SJCRH30 (cell line): ENCODE measurements at regions not wholly inside any gene's neighbourhood (a gene's known extent, or its start where the extent isn't known, plus 50 kb on each side); places are given as distances from the start of the nearest gene placed in this dataset.
"Not testable (repeated sequence)": the region's sequence is repeated elsewhere in the genome, so short reads cannot be mapped to it uniquely, and the experiment has no call there.

Source experiments
- DNase-seq, 2 experiments: peaks; one replicate each; pipeline ENCODE4 v3.0.0-alpha.2; 2015 to 2020
- H3K27ac ChIP-seq: fragments of 250-450 bp; sonication (Bioruptor Pico); 2 replicates; pipeline ENCODE4 v1.5.1; 2020; ENCODE audit warnings: mild to moderate bottlenecking, moderate library complexity
- H3K27me3 ChIP-seq: fragments of 250-450 bp; sonication (Bioruptor Pico); 2 replicates; pipeline ENCODE4 v1.5.1; 2020; ENCODE audit warnings: mild to moderate bottlenecking, moderate library complexity
- H3K36me3 ChIP-seq: fragments of 250-450 bp; sonication (Bioruptor Pico); 2 replicates; pipeline ENCODE4 v1.5.1; 2020; ENCODE audit warnings: mild to moderate bottlenecking, moderate library complexity
- H3K4me1 ChIP-seq: fragments of 250-450 bp; sonication (Bioruptor Pico); 2 replicates; pipeline ENCODE4 v1.5.1; 2020; ENCODE audit warnings: mild to moderate bottlenecking, moderate library complexity
- H3K4me3 ChIP-seq: fragments of 250-450 bp; sonication (Bioruptor Pico); 2 replicates; pipeline ENCODE4 v1.5.1; 2020; ENCODE audit warnings: mild to moderate bottlenecking, moderate library complexity
- H3K9me3 ChIP-seq: fragments of 250-450 bp; sonication (Bioruptor Pico); replicated peaks from 2 replicates; pipeline ENCODE4 v1.5.1; 2020; ENCODE audit warnings: mild to moderate bottlenecking, moderate library complexity

DNA sequence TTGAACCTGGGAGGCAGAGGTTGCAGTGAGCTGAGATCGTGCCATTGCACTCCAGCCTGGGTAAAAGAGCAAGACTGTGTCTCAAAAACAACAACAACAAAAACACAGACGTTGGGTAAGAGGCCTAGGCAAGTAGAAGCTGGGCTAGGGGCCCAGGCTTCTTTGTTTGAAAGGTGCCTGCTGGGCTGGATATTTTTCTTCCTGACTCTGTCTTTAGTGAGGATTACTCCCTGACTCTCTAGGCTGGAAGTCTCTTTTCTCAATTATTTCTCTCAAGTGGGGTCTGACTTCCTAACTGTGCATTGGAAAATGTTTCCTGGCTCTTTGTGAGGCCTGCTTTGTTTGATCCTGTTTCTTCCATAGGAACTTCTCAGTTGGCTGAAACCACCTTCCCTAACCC, 76.5 kb upstream of the DTNBP1 start:
- Histone ChIP-seq H3K4me1 (peaks cover 11% of the 10 kb centered on the region), H3K27ac (no peak overlapping the region), H3K27me3 (no peaks in the 10 kb centered on the region), H3K9me3 (no peaks in the 10 kb centered on the region), H3K4me3 (no peak overlapping the region), H3K36me3 (no peaks in the 10 kb centered on the region)
- no peak for DNase-seq

DNA sequence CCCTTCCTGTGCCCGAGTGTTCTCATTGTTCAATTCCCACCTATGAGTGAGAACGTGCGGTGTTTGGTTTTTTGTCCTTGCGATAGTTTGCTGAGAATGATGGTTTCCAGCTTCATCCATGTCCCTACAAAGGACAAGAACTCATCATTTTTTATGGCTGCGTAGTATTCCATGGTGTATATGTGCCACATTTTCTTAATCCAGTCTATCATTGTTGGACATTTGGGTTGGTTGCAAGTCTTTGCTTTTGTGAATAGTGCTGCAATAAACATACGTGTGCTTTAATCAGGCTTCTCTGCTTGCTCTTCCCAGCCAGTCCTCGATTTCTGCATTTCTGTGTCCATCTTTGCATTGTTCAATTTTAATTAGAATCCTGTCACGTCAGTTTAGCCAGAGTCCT, 75.4 kb upstream of the DTNBP1 start:
- not testable (repeated sequence) for DNase-seq, H3K27ac ChIP-seq, H3K9me3 ChIP-seq, H3K27me3 ChIP-seq, H3K4me3 ChIP-seq, H3K36me3 ChIP-seq
- H3K4me1 ChIP-seq, result peaks cover 11% of the 10 kb centered on the region

DNA sequence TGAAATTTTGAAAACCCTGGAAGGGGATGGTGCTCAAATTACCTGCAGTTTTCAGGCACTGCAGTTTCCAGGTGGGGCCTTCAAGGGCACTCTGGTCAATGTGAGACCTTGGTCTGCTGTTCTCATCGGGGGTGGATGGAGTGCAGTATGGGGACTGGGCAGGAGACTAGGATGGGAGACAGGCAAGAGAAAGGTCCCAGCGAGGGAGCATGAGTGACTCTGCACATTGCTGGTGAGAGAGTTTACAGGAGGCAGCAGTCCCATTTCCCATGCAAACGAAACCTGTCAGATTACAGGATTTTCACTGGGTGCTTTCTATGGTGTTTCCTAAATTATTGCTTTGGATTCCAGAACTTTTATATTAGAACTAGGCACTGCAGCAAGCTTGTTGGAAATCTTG, 73.5 kb upstream of the DTNBP1 start:
- no peaks in the 10 kb centered on the region for H3K27me3 ChIP-seq
- DNase-seq, result peak in 1 of 2 experiments; percentile 8

DNA sequence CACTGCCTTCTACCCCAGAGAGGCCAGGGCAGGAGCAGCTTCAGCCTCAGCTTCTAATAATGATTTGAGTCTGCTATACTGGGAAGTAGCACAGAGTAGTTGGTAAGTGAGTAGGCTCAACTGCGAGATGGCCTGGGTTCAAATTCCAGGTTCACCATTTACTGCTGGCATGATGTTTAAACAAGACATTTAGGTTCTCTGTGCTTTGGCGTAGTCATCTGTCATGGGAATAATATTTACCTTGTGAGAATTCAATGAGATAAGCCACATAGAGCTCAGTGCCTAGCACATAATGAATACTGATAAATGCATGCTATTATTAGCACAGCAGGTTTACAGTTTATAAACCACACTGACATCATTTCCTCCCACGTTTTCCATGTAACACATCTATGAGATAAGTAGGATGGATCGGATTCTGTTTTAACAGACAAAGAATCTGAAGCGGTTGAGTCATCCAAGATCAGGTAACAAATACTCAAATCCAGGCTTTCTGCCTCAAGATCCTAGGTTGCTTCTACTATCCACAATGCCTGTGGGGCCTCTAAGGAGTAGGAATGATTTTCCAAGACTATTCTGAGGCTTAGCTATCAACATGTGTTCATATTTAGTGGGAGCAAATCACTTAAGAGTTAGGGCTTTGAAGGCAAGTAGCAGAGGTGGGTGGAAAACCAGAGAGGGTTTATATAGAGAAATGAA, 72.9 kb upstream of the DTNBP1 start:
- H3K4me1 ChIP-seq, result peaks cover 11% of the 10 kb centered on the region
- H3K9me3 ChIP-seq, result no peaks in the 10 kb centered on the region
- peak in 1 of 2 experiments; percentile 58 for DNase-seq
- no peaks in the 10 kb centered on the region for H3K27me3 ChIP-seq
- H3K36me3 ChIP-seq, result no peaks in the 10 kb centered on the region
- no peak overlapping the region for H3K4me3 ChIP-seq
- no peak overlapping the region; the same call in 1 of the 2 replicates for H3K27ac ChIP-seq

More for the DNA sequence above, 73.5 kb upstream of the DTNBP1 start:
- peaks cover 11% of the 10 kb centered on the region for H3K4me1 ChIP-seq
- H3K9me3 ChIP-seq, result no peaks in the 10 kb centered on the region
- H3K36me3 ChIP-seq, result no peaks in the 10 kb centered on the region
- no peak overlapping the region; the same call in 1 of the 2 replicates for H3K27ac ChIP-seq
- H3K4me3 ChIP-seq, result no peak overlapping the region

DNA sequence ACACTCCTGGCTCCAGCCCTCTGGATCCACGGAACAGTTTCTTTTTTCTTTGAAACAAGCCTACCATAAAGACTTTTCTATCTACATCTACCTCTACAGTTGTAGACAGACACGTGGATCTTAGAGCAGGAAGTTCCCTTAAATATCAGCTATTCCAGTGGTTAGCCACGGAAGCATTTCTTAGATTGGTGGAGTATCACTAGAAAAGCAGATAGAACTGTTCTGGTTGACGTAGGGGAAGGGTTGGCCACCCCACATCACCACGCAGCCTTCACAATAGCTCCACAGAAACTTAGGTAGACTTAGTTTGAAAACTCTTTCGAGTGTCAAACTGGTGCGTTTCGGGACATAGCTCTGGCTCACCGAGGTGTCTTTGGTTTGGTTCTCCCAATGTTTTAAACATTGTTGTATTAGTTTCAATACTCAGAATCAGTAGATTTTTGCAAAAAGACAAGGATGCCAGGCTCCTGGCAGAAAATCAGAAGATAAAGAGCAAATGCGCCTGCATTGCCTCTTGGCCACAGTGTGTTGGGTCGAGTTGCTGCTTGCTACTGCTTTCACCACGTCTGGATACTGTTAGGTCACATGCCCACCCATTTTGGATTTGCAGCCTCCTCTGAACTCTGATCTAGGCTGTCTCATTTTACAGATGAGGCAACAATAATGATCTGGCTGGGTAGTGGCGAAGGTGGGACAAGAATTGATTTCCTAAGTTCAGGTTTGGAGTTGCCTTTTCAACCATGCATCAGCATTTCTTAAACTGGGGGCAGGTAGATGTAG, 71.5 kb upstream of the DTNBP1 start:
- Histone ChIP-seq H3K36me3 (no peaks in the 10 kb centered on the region), H3K4me1 (peaks cover 11% of the 10 kb centered on the region), H3K9me3 (no peaks in the 10 kb centered on the region), H3K27me3 (no peaks in the 10 kb centered on the region), H3K27ac (no peak overlapping the region), H3K4me3 (no peak overlapping the region)
- no peak for DNase-seq

DNA sequence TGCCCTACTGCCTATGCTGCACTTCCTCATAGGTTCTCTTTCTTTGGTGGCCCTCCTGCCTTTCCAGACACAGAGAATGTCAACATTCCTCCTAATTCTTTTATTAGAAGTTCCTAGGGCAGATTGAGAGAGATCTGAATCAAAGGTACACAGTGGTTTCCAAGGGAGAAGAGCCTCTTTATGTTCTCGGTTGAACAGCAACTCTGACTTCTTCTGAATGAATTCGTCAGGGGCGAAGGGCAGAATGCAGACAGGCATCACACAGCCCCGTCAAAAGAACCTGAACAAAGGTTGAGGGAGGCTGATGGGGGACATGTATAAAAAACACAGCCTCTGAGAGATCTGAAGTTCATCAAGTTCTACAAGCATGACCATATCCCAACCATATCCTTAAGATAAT, 68.1 kb upstream of the DTNBP1 start:
- Histone ChIP-seq H3K4me1 (peaks cover 8% of the 10 kb centered on the region), H3K4me3 (no peak overlapping the region), H3K27ac (no peak overlapping the region), H3K36me3 (no peaks in the 10 kb centered on the region), H3K9me3 (no peaks in the 10 kb centered on the region), H3K27me3 (no peaks in the 10 kb centered on the region)
- no peak for DNase-seq

DNA sequence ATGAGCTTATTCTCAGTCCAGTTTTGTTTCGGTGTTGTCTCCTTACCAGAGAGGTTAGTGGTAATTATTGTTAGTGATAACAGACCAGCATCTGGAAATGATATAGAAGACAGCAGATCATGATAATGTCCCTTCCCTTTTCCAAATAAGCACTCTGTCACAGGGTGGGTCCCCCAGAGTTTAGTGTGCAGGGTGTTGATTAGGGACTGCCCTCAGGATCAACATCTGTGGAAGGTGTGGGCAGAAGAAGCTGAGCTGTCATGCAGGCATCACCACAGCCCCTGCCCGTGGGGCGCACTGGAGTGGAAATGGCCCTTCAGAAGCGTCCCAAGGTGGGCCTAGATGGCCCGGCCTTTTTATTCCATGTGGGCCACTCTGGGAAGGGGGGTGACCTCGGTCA, 67.6 kb upstream of the DTNBP1 start:
- H3K9me3 ChIP-seq, result no peaks in the 10 kb centered on the region
- no peak overlapping the region for H3K4me3 ChIP-seq
- DNase-seq, result no peak
- H3K27me3 ChIP-seq, result no peaks in the 10 kb centered on the region
- no peak overlapping the region for H3K27ac ChIP-seq
- H3K4me1 ChIP-seq, result peaks cover 3% of the 10 kb centered on the region
- no peaks in the 10 kb centered on the region for H3K36me3 ChIP-seq

DNA sequence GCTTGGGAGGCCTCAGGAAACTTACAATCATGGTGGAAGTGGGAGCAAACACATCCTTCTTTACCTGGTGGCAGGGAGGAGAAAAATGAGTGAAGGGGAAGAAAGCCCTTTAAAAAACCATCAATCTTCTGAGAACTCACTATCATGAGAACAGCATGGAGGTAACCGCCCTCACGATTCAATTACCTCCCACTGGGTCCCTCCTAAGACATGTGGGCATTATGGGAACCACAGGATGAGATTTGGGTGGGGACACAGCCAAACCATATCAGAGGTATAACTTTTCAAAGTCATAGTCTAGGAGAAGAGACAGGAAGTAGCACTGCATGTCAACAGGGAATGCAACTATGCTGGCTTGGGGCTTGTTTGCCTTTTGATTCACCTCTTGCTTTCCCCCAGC, 59.9 kb upstream of the DTNBP1 start:
- Histone ChIP-seq H3K4me3 (no peak overlapping the region), H3K36me3 (no peaks in the 10 kb centered on the region), H3K4me1 (no peaks in the 10 kb centered on the region), H3K27me3 (no peaks in the 10 kb centered on the region), H3K27ac (no peak overlapping the region), H3K9me3 (no peaks in the 10 kb centered on the region)
- DNase-seq, result no peak

DNA sequence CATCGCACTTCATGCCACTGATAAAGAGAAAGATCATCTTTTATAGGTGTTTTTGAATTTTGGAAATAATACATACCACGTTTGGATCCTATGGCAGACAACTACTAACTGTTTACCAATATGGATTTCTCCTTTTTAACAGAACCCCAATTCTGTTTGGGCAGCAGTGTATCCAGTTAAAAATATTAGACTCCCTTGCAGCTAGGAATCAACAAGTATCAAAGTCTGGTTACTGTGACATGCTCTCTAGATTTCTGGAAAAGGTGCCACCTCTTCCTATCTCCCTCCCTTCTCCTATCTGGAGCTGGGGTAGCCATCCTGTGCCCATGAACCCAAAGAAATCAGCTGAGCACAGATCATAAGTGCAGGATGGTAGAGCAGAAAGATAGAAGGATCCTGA, 54.1 kb upstream of the DTNBP1 start:
- Histone ChIP-seq H3K27ac (no peak overlapping the region), H3K27me3 (no peaks in the 10 kb centered on the region), H3K4me3 (no peak overlapping the region), H3K9me3 (no peaks in the 10 kb centered on the region), H3K36me3 (no peaks in the 10 kb centered on the region), H3K4me1 (no peaks in the 10 kb centered on the region)
- no peak for DNase-seq

DNA sequence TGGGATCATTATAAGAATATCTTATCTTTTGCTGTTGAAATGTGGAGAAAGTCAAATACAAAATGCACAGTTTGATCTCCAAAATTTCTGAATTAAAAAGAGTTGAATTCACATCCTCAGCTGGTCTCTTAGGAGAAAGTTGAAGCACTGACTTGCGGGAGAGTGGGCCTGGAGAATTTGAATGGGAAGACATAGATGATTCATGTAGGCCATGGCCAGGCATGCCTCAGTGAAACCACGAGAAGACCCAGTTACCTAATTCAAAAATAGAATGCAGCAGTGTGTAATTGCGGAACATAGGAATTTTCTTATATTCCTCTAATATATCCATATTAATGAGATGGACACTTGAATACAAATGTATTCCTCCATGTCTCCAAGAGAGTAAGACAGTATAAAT, 53.0 kb upstream of the DTNBP1 start:
- Histone ChIP-seq H3K36me3 (no peaks in the 10 kb centered on the region), H3K9me3 (no peaks in the 10 kb centered on the region), H3K27me3 (no peaks in the 10 kb centered on the region), H3K4me3 (no peak overlapping the region), H3K4me1 (no peaks in the 10 kb centered on the region), H3K27ac (no peak overlapping the region)
- no peak for DNase-seq

DNA sequence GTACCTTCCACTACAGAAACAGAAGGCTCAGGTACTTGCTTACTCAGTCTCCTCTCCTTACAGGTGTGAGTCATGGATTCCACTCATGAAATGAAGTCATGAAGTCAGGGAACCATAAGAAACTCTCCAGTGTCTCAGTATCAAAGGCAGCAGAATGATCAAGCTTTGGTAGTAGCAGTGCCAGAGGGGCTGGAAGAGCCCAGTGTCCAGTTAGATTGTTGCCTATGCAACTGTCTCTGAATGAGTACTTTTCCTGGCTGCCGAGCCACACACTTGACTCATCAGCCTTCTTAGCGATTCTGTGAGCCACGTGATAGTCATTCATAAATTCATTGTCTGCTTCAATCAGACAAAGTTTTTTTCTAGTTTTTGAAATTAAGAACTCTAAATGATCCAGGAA, 52.2 kb upstream of the DTNBP1 start:
- DNase-seq, result no peak
- Histone ChIP-seq H3K4me1 (no peaks in the 10 kb centered on the region), H3K36me3 (no peaks in the 10 kb centered on the region), H3K9me3 (no peaks in the 10 kb centered on the region), H3K27ac (no peak overlapping the region), H3K27me3 (no peaks in the 10 kb centered on the region), H3K4me3 (no peak overlapping the region)

DNA sequence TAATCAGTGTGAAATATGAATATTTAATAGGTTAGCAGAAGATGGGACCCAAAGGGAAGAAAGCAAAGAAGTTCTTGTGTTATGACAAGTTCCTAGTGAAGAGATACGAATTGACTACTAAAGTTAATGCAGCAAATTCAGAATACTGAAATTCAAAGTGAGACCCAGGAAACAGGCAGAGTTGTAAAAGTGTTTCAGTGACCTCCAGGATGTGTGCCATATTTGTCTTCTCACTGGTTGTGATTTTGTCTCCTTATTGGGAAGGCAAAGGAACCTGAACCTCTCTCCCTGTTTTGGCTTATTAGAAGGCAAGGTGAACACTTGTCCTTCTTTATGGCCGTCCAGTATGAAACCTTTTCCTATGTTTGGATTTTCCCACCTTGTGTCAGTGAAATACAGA, 51.8 kb upstream of the DTNBP1 start:
- H3K27me3 ChIP-seq, result no peaks in the 10 kb centered on the region
- no peaks in the 10 kb centered on the region for H3K36me3 ChIP-seq
- no peaks in the 10 kb centered on the region for H3K4me1 ChIP-seq
- H3K4me3 ChIP-seq, result no peak overlapping the region
- no peaks in the 10 kb centered on the region for H3K9me3 ChIP-seq
- H3K27ac ChIP-seq, result no peak overlapping the region
- DNase-seq, result no peak

DNA sequence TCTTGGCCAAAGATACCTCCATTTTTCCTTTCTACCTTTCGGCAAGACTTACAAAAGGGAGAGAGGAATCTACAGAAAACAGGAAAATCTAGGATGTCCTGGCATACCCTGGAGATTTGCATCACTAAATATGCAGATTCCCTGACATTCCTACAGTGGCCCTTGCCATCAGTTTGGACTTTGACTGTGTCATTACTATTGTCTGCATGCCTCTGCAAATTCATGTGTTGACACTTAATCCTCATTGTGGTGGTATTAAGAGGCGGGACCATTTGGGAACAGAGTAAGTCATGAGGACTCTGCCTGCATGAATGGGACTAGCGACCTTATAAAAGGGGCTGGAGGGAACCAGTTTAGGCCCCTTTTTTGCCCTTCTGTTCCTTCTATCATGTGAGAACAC, 50.5 kb upstream of the DTNBP1 start:
- no peaks in the 10 kb centered on the region for H3K36me3 ChIP-seq
- H3K9me3 ChIP-seq, result no peaks in the 10 kb centered on the region
- no peak overlapping the region for H3K27ac ChIP-seq
- no peak overlapping the region for H3K4me3 ChIP-seq
- H3K27me3 ChIP-seq, result no peaks in the 10 kb centered on the region
- no peak for DNase-seq
- H3K4me1 ChIP-seq, result peaks cover 2% of the 10 kb centered on the region; the same call in 1 of the 2 replicates

DNA sequence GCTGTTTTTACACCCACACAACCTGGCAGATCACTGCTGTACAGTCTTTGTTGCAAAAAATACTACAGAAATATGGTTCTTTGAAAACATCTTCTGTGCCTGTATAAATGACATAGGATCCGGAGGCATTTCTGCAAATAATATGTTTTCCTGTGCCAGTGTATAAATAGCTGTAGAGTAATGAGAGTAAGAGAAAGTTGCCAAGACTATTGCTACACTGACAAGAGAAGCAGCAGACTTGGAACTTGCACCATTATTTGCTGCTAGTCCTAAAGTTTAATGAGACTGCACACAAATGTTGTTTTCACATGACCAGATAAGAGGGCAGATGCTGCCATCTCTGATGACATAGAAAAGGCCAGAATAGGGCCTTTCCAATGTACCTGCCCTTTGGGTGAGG, 50.0 kb upstream of the DTNBP1 start:
- no peaks in the 10 kb centered on the region for H3K9me3 ChIP-seq
- no peak for DNase-seq
- H3K4me1 ChIP-seq, result peaks cover 7% of the 10 kb centered on the region; the same call in 1 of the 2 replicates
- H3K4me3 ChIP-seq, result no peak overlapping the region
- no peaks in the 10 kb centered on the region for H3K27me3 ChIP-seq
- H3K27ac ChIP-seq, result no peak overlapping the region
- no peaks in the 10 kb centered on the region for H3K36me3 ChIP-seq
